Liver (tissue), 8 donors: ENCODE measurements at regions not wholly inside any gene's neighbourhood (a gene's known extent, or its start where the extent isn't known, plus 50 kb on each side); places are given as distances from the start of the nearest gene placed in this dataset.

Experiments
- DNase-seq: peaks from one replicate; pipeline ENCODE4 v3.0.0-alpha.2; 2017; ENCODE audit warnings: low spot score
- H3K27ac ChIP-seq, 2 donors: one replicate each; pipeline ENCODE4 v1.7.0; 2013; ENCODE audit warnings: inconsistent platforms in 2 of 2, low read length in 2 of 2, control low read depth in 1 of 2, low read depth in 1 of 2, mild to moderate bottlenecking in 1 of 2
- H3K27me3 ChIP-seq, 4 donors: one replicate each; pipeline versions ENCODE4 v1.6.1 to v1.7.0; 2013; ENCODE audit warnings: low read length in 3 of 4, inconsistent platforms in 1 of 4, mild to moderate bottlenecking in 1 of 4, moderate library complexity in 1 of 4; ENCODE audit not compliant: control insufficient read depth in 4 of 4, insufficient read depth in 4 of 4
- H3K36me3 ChIP-seq, 4 donors: one replicate each; pipeline versions ENCODE4 v1.6.1 to v1.7.0; 2013; ENCODE audit warnings: low read length in 3 of 4, mild to moderate bottlenecking in 3 of 4, low read depth in 1 of 4, moderate library complexity in 1 of 4; ENCODE audit not compliant: control insufficient read depth in 4 of 4, insufficient read depth in 3 of 4
- H3K4me1 ChIP-seq, 4 donors: one replicate each; pipeline versions ENCODE4 v1.6.1 to v1.7.0; 2013; ENCODE audit warnings: low read length in 3 of 4, mild to moderate bottlenecking in 3 of 4, moderate library complexity in 1 of 4; ENCODE audit not compliant: control insufficient read depth in 4 of 4, insufficient read depth in 4 of 4
- H3K4me3 ChIP-seq, 3 donors: one replicate each; pipeline versions ENCODE4 v1.6.1 to v1.7.0; 2013; ENCODE audit warnings: low read length in 3 of 3, control low read depth in 1 of 3, low read depth in 1 of 3, mild to moderate bottlenecking in 1 of 3
- H3K9ac ChIP-seq, 2 donors: one replicate each; pipeline ENCODE4 v1.7.0; 2013; ENCODE audit warnings: low read length in 2 of 2, mild to moderate bottlenecking in 2 of 2, moderate library complexity in 2 of 2, control low read depth in 1 of 2, low read depth in 1 of 2
- H3K9me3 ChIP-seq, 4 donors: one replicate each; pipeline versions ENCODE4 v1.6.1 to v1.7.0; 2013; ENCODE audit warnings: low read length in 3 of 4; ENCODE audit not compliant: control insufficient read depth in 4 of 4
- ATF3 ChIP-seq: IDR thresholded peaks from 2 replicates; pipeline ENCODE4 v1.6.1; 2016; ENCODE audit warnings: antibody characterized with exemption
- CTCF ChIP-seq: fragments of 150-350 bp; IDR thresholded peaks from 2 replicates; pipeline ENCODE4 v1.5.1; 2017; ENCODE audit warnings: improper control_type of control experiment, low read depth, low read length; ENCODE audit not compliant: missing input control
- FOXA1 ChIP-seq: IDR thresholded peaks from 2 replicates; pipeline ENCODE4 v1.6.1; 2016; ENCODE audit warnings: antibody characterized with exemption
- FOXA2 ChIP-seq: IDR thresholded peaks from 2 replicates; pipeline ENCODE4 v1.6.1; 2016; ENCODE audit warnings: antibody characterized with exemption
- HNF4A ChIP-seq, 2 donors: conservative IDR thresholded peaks; 2 replicates each; pipeline ENCODE4 v1.6.1; 2016; ENCODE audit warnings: antibody characterized with exemption in 2 of 2, mild to moderate bottlenecking in 2 of 2
- NR2F2 ChIP-seq: IDR thresholded peaks from 2 replicates; pipeline ENCODE4 v1.6.1; 2016; ENCODE audit warnings: antibody characterized with exemption
- RAD21 ChIP-seq, 2 donors: IDR thresholded peaks; 2 replicates each; pipeline ENCODE4 v1.6.1; 2016; ENCODE audit warnings: antibody characterized with exemption in 2 of 2, mild to moderate bottlenecking in 2 of 2
- REST ChIP-seq: IDR thresholded peaks from 2 replicates; pipeline ENCODE4 v1.6.1; 2016; ENCODE audit warnings: antibody characterized with exemption, mild to moderate bottlenecking
- RXRA ChIP-seq, 2 donors: IDR thresholded peaks; 2 replicates each; pipeline ENCODE4 v1.6.1; 2017 to 2018; ENCODE audit warnings: antibody characterized with exemption in 2 of 2, mild to moderate bottlenecking in 1 of 2
- YY1 ChIP-seq: IDR thresholded peaks from 2 replicates; pipeline ENCODE4 v1.6.1; 2016; ENCODE audit warnings: antibody characterized with exemption, mild to moderate bottlenecking
- ZBTB33 ChIP-seq: IDR thresholded peaks from 2 replicates; pipeline ENCODE4 v1.6.1; 2016; ENCODE audit warnings: antibody characterized with exemption
- WGBS: extraction: QIAGEN DNeasy Blood & Tissue Kit; methylation state at CpG from one replicate; pipeline ENCODE4 v1.1.7; 2013; 5-methylcytosine and 5-hydroxymethylcytosine counted together
- donor health status: healthy.
- donor health status: healthy.
- donor health status: healthy.
- donor health status: healthy.
- donor health status: healthy.

GRCh38 chr20:58143531-58143930 lies 84.9 kb downstream of the ANKRD60 start:
- peak; percentile 8 for DNase-seq
- Histone ChIP-seq H3K4me1 (no peaks in the 10 kb centered on the region), H3K27ac (no peak overlapping the region), H3K4me3 (no peak overlapping the region), H3K9me3 (peaks cover 0 to 2% (median 0%) of the 10 kb centered on the region in 4 donors), H3K27me3 (peaks cover 0 to 2% (median 1%) of the 10 kb centered on the region in 4 donors), H3K36me3 (no peaks in the 10 kb centered on the region), H3K9ac (no peak overlapping the region)
- TF ChIP-seq ZBTB33 (no peak), NR2F2 (no peak), RAD21 (IDR thresholded peaks at IDR 0.05) (no peak), ATF3 (no peak)

- H3K36me3 ChIP-seq: no peaks in the 10 kb centered on the region
- DNase-seq: peak; percentile 16
- 91% methylated on average over 10 of the region's 10 CpGs for WGBS
Observed at GRCh38 chr20:58142843-58143185, 85.6 kb downstream of the ANKRD60 start.

More at GRCh38 chr20:58142843-58143185, 85.6 kb downstream of the ANKRD60 start:
- no peak overlapping the region for H3K4me3 ChIP-seq
- no peak overlapping the region for H3K27ac ChIP-seq
- no peaks in the 10 kb centered on the region for H3K4me1 ChIP-seq
- peaks cover 0 to under 1% (median 0%) of the 10 kb centered on the region in 4 donors for H3K9me3 ChIP-seq
- TF ChIP-seq YY1 (no peak), ZBTB33 (no peak), FOXA1 (no peak), NR2F2 (no peak), REST (no peak), FOXA2 (no peak), CTCF (no peak), HNF4A (conservative IDR thresholded peaks at IDR 0.05) (no peak), RXRA (IDR thresholded peaks at IDR 0.05) (no peak), ATF3 (no peak)
- H3K27me3 ChIP-seq: peaks cover 0 to 2% (median 0%) of the 10 kb centered on the region in 4 donors
- no peak overlapping the region for H3K9ac ChIP-seq
